Sigmoid colon (tissue), 6 donors: ENCODE measurements at regions not wholly inside any gene's neighbourhood (a gene's known extent, or its start where the extent isn't known, plus 50 kb on each side); places are given as distances from the start of the nearest gene placed in this dataset.

Experiments used
- DNase-seq: peaks from one replicate; pipeline ENCODE4 v3.0.0-alpha.2; 2019
- H3K27ac ChIP-seq, 4 donors: fragments of 200-600 bp; sonication (generic); one replicate each; pipeline ENCODE4 v1.5.1; 2016 to 2019; ENCODE audit warnings: mild to moderate bottlenecking in 1 of 4
- H3K27me3 ChIP-seq, 3 donors: fragments of 200-600 bp; sonication (generic); one replicate each; pipeline ENCODE4 v1.5.1; 2019; ENCODE audit warnings: mild to moderate bottlenecking in 1 of 3
- H3K36me3 ChIP-seq, 4 donors: fragments of 200-600 bp; sonication (generic); one replicate each; pipeline ENCODE4 v1.5.1; 2016 to 2019
- H3K4me1 ChIP-seq, 4 donors: fragments of 200-600 bp; sonication (generic); one replicate each; pipeline ENCODE4 v1.5.1; 2017 to 2019
- H3K4me3 ChIP-seq, 4 donors: fragments of 200-600 bp; sonication (generic); one replicate each; pipeline ENCODE4 v1.5.1; 2017 to 2019; ENCODE audit warnings: mild to moderate bottlenecking in 2 of 4, moderate library complexity in 1 of 4
- H3K9me3 ChIP-seq, 4 donors: fragments of 200-600 bp in 3 of 4; sonication (generic) in 3 of 4; one replicate each; pipeline versions ENCODE4 v1.5.1 to v1.6.1; 2013 to 2019
- CTCF ChIP-seq, 4 experiments: fragments of 450-650 bp in 3 of 4; fragments of 200-600 bp in 1 of 4; IDR thresholded peaks; one replicate each; pipeline ENCODE4 v1.5.1; 2016 to 2019; ENCODE audit warnings: antibody characterized with exemption in 4 of 4, mild to moderate bottlenecking in 3 of 4, moderate library complexity in 2 of 4
- EP300 ChIP-seq, 4 donors: sonication (generic); formaldehyde crosslinking; IDR thresholded peaks; one replicate each; pipeline ENCODE4 v1.6.1; 2017; ENCODE audit warnings: antibody characterized with exemption in 4 of 4
- POLR2A ChIP-seq, 2 donors: fragments of 450-650 bp; IDR thresholded peaks; one replicate each; pipeline ENCODE4 v1.6.1; 2016; ENCODE audit warnings: antibody characterized with exemption in 2 of 2, mild to moderate bottlenecking in 2 of 2, moderate library complexity in 2 of 2
- POLR2AphosphoS5 ChIP-seq, 4 donors: sonication (generic); formaldehyde crosslinking; IDR thresholded peaks; one replicate each; pipeline ENCODE4 v1.6.1; 2017; ENCODE audit warnings: antibody characterized with exemption in 4 of 4
- WGBS, 2 donors: extraction: QIAGEN DNeasy Blood & Tissue Kit; methylation state at CpG; one replicate each; pipeline ENCODE4 v1.1.7; 2013; 5-methylcytosine and 5-hydroxymethylcytosine counted together
- intact Hi-C: fragments of 100-400 bp; cut with DNase I; formaldehyde crosslinking; loops from one replicate; pipeline ENCODE4 v1.15.1; 2023
- donor health status: healthy with polysubstance abuse.
- donor health status: healthy.

- Histone ChIP-seq H3K9me3 (no peaks in the 10 kb centered on the region), H3K27me3 (peaks cover 0 to 10% (median 0%) of the 10 kb centered on the region in 3 donors), H3K4me1 (no peaks in the 10 kb centered on the region), H3K36me3 (no peaks in the 10 kb centered on the region), H3K27ac (no peak overlapping the region), H3K4me3 (no peak overlapping the region)
- no peak for DNase-seq
- intact Hi-C loops, result no loop called here
- WGBS, 2 donors, result 60 to 72% methylated on average over 5 of the region's 5 CpGs
- TF ChIP-seq EP300 (IDR thresholded peaks at IDR 0.05) (no peak), CTCF (IDR thresholded peaks at IDR 0.05) (no peak), POLR2A (IDR thresholded peaks at IDR 0.05) (no peak), POLR2AphosphoS5 (IDR thresholded peaks at IDR 0.05) (no peak)
Observed at GRCh38 chr22:22946131-22946530, 58.5 kb downstream of the IGLL5 start.

GRCh38 chr22:22948651-22949571 lies 61.3 kb downstream of the IGLL5 start:
- no peak for TF ChIP-seq POLR2AphosphoS5 (IDR thresholded peaks at IDR 0.05)
- no peak for TF ChIP-seq CTCF (IDR thresholded peaks at IDR 0.05)
- peaks cover 0 to 3% (median 0%) of the 10 kb centered on the region in 4 donors for H3K9me3 ChIP-seq
- peaks cover 0 to 35% (median 0%) of the 10 kb centered on the region in 3 donors for H3K27me3 ChIP-seq
- no peak overlapping the region for H3K4me3 ChIP-seq
- H3K36me3 ChIP-seq, result no peaks in the 10 kb centered on the region
- intact Hi-C loops, result no loop called here
- WGBS, 2 donors, result 83 to 86% methylated on average over 10 of the region's 10 CpGs
- H3K4me1 ChIP-seq, result no peaks in the 10 kb centered on the region
- no peak overlapping the region for H3K27ac ChIP-seq
- DNase-seq, result no peak

GRCh38 chr22:22949953-22950352 lies 62.3 kb downstream of the IGLL5 start:
- intact Hi-C loops, result loop anchor here (10.0 kb wide), 2 partner anchors 335 to 435 kb away; no protein-coding TSS in a partner anchor
- Histone ChIP-seq H3K4me1 (no peaks in the 10 kb centered on the region), H3K4me3 (no peak overlapping the region), H3K27me3 (peaks cover 0 to 43% (median 0%) of the 10 kb centered on the region in 3 donors), H3K36me3 (no peaks in the 10 kb centered on the region), H3K27ac (no peak overlapping the region), H3K9me3 (peaks cover 0 to 3% (median 0%) of the 10 kb centered on the region in 4 donors)
- 83 to 94% methylated on average over 1 of the region's 1 CpG for WGBS, 2 donors
- no peak for TF ChIP-seq POLR2A (IDR thresholded peaks at IDR 0.05)
- TF ChIP-seq POLR2AphosphoS5 (IDR thresholded peaks at IDR 0.05), result no peak
- TF ChIP-seq CTCF (IDR thresholded peaks at IDR 0.05), result no peak
- no peak for TF ChIP-seq EP300 (IDR thresholded peaks at IDR 0.05)
- DNase-seq, result no peak

GRCh38 chr22:22951035-22951434 lies 63.4 kb downstream of the IGLL5 start:
- peaks cover 0 to 43% (median 0%) of the 10 kb centered on the region in 3 donors for H3K27me3 ChIP-seq
- H3K36me3 ChIP-seq, result no peaks in the 10 kb centered on the region
- H3K9me3 ChIP-seq, result peaks cover 0 to 3% (median 0%) of the 10 kb centered on the region in 4 donors
- no peak for DNase-seq
- intact Hi-C loops, result loop anchor here (10.0 kb wide), 2 partner anchors 334 to 434 kb away; no protein-coding TSS in a partner anchor
- TF ChIP-seq EP300 (IDR thresholded peaks at IDR 0.05), result no peak
- TF ChIP-seq CTCF (IDR thresholded peaks at IDR 0.05), result no peak
- TF ChIP-seq POLR2A (IDR thresholded peaks at IDR 0.05), result no peak
- no peak for TF ChIP-seq POLR2AphosphoS5 (IDR thresholded peaks at IDR 0.05)
- no peaks in the 10 kb centered on the region for H3K4me1 ChIP-seq
- no peak overlapping the region for H3K27ac ChIP-seq
- 79 to 90% methylated on average over 4 of the region's 4 CpGs for WGBS, 2 donors
- no peak overlapping the region for H3K4me3 ChIP-seq
